ENCODE measurements at regions not wholly inside any gene's neighbourhood (a gene's known extent, or its start where the extent isn't known, plus 50 kb on each side); places are given as distances from the start of the nearest gene placed in this dataset.
"Not testable (repeated sequence)": the region's sequence is repeated elsewhere in the genome, so short reads cannot be mapped to it uniquely, and the experiment has no call there.

GRCh38 chr6:81966968-81967367 is 214.5 kb upstream of the TENT5A start:
- no peaks in the 10 kb centered on the region for H4K20me1 ChIP-seq (ENCODE audit: insufficient read depth, low read length)
- TF ChIP-seq EZH2 (IDR thresholded peaks at IDR 0.05; ENCODE audit: borderline replicate concordance, low read depth, low read length, severe bottlenecking), result no peak
- TF ChIP-seq CTCF (IDR thresholded peaks at IDR 0.05; ENCODE audit: borderline replicate concordance, extremely low read depth, low read length, poor library complexity, severe bottlenecking), result no peak
- no peaks in the 10 kb centered on the region for H3K4me1 ChIP-seq (ENCODE audit: insufficient read depth, low read length)

GRCh38 chr6:81962198-81962597 is 209.7 kb upstream of the TENT5A start:
- Histone ChIP-seq H3K36me3 (ENCODE audit: insufficient read depth, low read length) (no peaks in the 10 kb centered on the region), H2AFZ (ENCODE audit: low read depth, low read length) (no peak overlapping the region), H3K4me1 (ENCODE audit: insufficient read depth, low read length) (no peaks in the 10 kb centered on the region), H3K27ac (ENCODE audit: low read length) (no peak overlapping the region), H3K4me2 (ENCODE audit: insufficient read depth, low read length) (no peak overlapping the region), H4K20me1 (ENCODE audit: insufficient read depth, low read length) (no peaks in the 10 kb centered on the region), H3K79me2 (ENCODE audit: insufficient read depth, low read length) (no peaks in the 10 kb centered on the region), H3K9me3 (ENCODE audit: insufficient read depth, low read length, severe bottlenecking) (no peaks in the 10 kb centered on the region), H3K27me3 (ENCODE audit: insufficient read depth, low read length, poor library complexity) (no peaks in the 10 kb centered on the region), H3K4me3 (ENCODE audit: low read depth in 1 of 2, low read length in 2 of 2) (no peak overlapping the region), H3K9ac (ENCODE audit: low read depth, low read length) (no peak overlapping the region)
- no peak for DNase-seq
- TF ChIP-seq CTCF (IDR thresholded peaks at IDR 0.05; ENCODE audit: borderline replicate concordance, extremely low read depth, low read length, poor library complexity, severe bottlenecking), result no peak
- no peak for ATAC-seq (ENCODE audit: insufficient read depth, low read depth)

More at GRCh38 chr6:81966968-81967367, 214.5 kb upstream of the TENT5A start:
- Histone ChIP-seq H3K36me3 (ENCODE audit: insufficient read depth, low read length) (no peaks in the 10 kb centered on the region), H3K9me3 (ENCODE audit: insufficient read depth, low read length, severe bottlenecking) (peaks cover 4% of the 10 kb centered on the region), H3K4me3 (ENCODE audit: low read depth in 1 of 2, low read length in 2 of 2) (no peak overlapping the region), H3K4me2 (ENCODE audit: insufficient read depth, low read length) (no peak overlapping the region), H3K27me3 (ENCODE audit: insufficient read depth, low read length, poor library complexity) (no peaks in the 10 kb centered on the region), H3K27ac (ENCODE audit: low read length) (no peak overlapping the region), H3K79me2 (ENCODE audit: insufficient read depth, low read length) (no peaks in the 10 kb centered on the region), H3K9ac (ENCODE audit: low read depth, low read length) (no peak overlapping the region), H2AFZ (ENCODE audit: low read depth, low read length) (no peak overlapping the region)
- ATAC-seq (ENCODE audit: insufficient read depth, low read depth) (no peak), DNase-seq (no peak)

GRCh38 chr6:81950877-81951276 is 198.4 kb upstream of the TENT5A start:
- H3K27ac ChIP-seq (ENCODE audit: low read length), result no peak overlapping the region
- no peak overlapping the region for H3K4me3 ChIP-seq (ENCODE audit: low read depth in 1 of 2, low read length in 2 of 2)
- no peaks in the 10 kb centered on the region for H4K20me1 ChIP-seq (ENCODE audit: insufficient read depth, low read length)
- TF ChIP-seq CTCF (IDR thresholded peaks at IDR 0.05; ENCODE audit: borderline replicate concordance, extremely low read depth, low read length, poor library complexity, severe bottlenecking) (no peak), EZH2 (IDR thresholded peaks at IDR 0.05; ENCODE audit: borderline replicate concordance, low read depth, low read length, severe bottlenecking) (no peak)
- no peaks in the 10 kb centered on the region for H3K36me3 ChIP-seq (ENCODE audit: insufficient read depth, low read length)
- ATAC-seq (ENCODE audit: insufficient read depth, low read depth), result peak; percentile 37; the same call in 1 of the 3 replicates
- H3K27me3 ChIP-seq (ENCODE audit: insufficient read depth, low read length, poor library complexity), result no peaks in the 10 kb centered on the region
- H3K4me2 ChIP-seq (ENCODE audit: insufficient read depth, low read length), result no peak overlapping the region
- no peaks in the 10 kb centered on the region for H3K79me2 ChIP-seq (ENCODE audit: insufficient read depth, low read length)
- no peaks in the 10 kb centered on the region for H3K9me3 ChIP-seq (ENCODE audit: insufficient read depth, low read length, severe bottlenecking)
- no peak for DNase-seq
- no peak overlapping the region for H3K9ac ChIP-seq (ENCODE audit: low read depth, low read length)
- H2AFZ ChIP-seq (ENCODE audit: low read depth, low read length), result no peak overlapping the region
- no peaks in the 10 kb centered on the region for H3K4me1 ChIP-seq (ENCODE audit: insufficient read depth, low read length)

- Histone ChIP-seq H3K36me3 (ENCODE audit: insufficient read depth, low read length) (no peaks in the 10 kb centered on the region), H3K9me3 (ENCODE audit: insufficient read depth, low read length, severe bottlenecking) (no peaks in the 10 kb centered on the region), H3K4me3 (ENCODE audit: low read depth in 1 of 2, low read length in 2 of 2) (no peak overlapping the region), H3K9ac (ENCODE audit: low read depth, low read length) (no peak overlapping the region), H3K4me2 (ENCODE audit: insufficient read depth, low read length) (no peak overlapping the region), H3K79me2 (ENCODE audit: insufficient read depth, low read length) (no peaks in the 10 kb centered on the region), H3K4me1 (ENCODE audit: insufficient read depth, low read length) (no peaks in the 10 kb centered on the region), H2AFZ (ENCODE audit: low read depth, low read length) (no peak overlapping the region), H3K27ac (ENCODE audit: low read length) (no peak overlapping the region), H4K20me1 (ENCODE audit: insufficient read depth, low read length) (no peaks in the 10 kb centered on the region), H3K27me3 (ENCODE audit: insufficient read depth, low read length, poor library complexity) (no peaks in the 10 kb centered on the region)
- no peak for ATAC-seq (ENCODE audit: insufficient read depth, low read depth)
- no peak for DNase-seq
- TF ChIP-seq EZH2 (IDR thresholded peaks at IDR 0.05; ENCODE audit: borderline replicate concordance, low read depth, low read length, severe bottlenecking), result no peak
- no peak for TF ChIP-seq CTCF (IDR thresholded peaks at IDR 0.05; ENCODE audit: borderline replicate concordance, extremely low read depth, low read length, poor library complexity, severe bottlenecking)
Measured at GRCh38 chr6:81948861-81949260, 196.4 kb upstream of the TENT5A start.

- H3K4me2 ChIP-seq (ENCODE audit: insufficient read depth, low read length); H3K36me3 ChIP-seq (ENCODE audit: insufficient read depth, low read length); H3K4me1 ChIP-seq (ENCODE audit: insufficient read depth, low read length); H2AFZ ChIP-seq (ENCODE audit: low read depth, low read length); DNase-seq; H3K9me3 ChIP-seq (ENCODE audit: insufficient read depth, low read length, severe bottlenecking); H3K27me3 ChIP-seq (ENCODE audit: insufficient read depth, low read length, poor library complexity); H4K20me1 ChIP-seq (ENCODE audit: insufficient read depth, low read length); ATAC-seq (ENCODE audit: insufficient read depth, low read depth); H3K9ac ChIP-seq (ENCODE audit: low read depth, low read length); H3K79me2 ChIP-seq (ENCODE audit: insufficient read depth, low read length); H3K4me3 ChIP-seq (ENCODE audit: low read depth in 1 of 2, low read length in 2 of 2); H3K27ac ChIP-seq (ENCODE audit: low read length): not testable (repeated sequence)
Measured at GRCh38 chr6:81948196-81948595, 195.7 kb upstream of the TENT5A start.

Measured in DND-41 (cell line).